Activated CD4-positive, alpha-beta T cell treated with anti-CD3 and anti-CD28 coated beads for 24 hours (primary cell): ENCODE measurements at regions not wholly inside any gene's neighbourhood (a gene's known extent, or its start where the extent isn't known, plus 50 kb on each side); places are given as distances from the start of the nearest gene placed in this dataset.
A peak's percentile ranks its signal among the peaks of the same experiment; 100 is the strongest.

ENCODE experiments used
- DNase-seq, 2 donors: peaks; one replicate each; pipeline ENCODE4 v3.0.0-alpha.2; 2020; ENCODE audit warnings: low read depth in 2 of 2

DNA sequence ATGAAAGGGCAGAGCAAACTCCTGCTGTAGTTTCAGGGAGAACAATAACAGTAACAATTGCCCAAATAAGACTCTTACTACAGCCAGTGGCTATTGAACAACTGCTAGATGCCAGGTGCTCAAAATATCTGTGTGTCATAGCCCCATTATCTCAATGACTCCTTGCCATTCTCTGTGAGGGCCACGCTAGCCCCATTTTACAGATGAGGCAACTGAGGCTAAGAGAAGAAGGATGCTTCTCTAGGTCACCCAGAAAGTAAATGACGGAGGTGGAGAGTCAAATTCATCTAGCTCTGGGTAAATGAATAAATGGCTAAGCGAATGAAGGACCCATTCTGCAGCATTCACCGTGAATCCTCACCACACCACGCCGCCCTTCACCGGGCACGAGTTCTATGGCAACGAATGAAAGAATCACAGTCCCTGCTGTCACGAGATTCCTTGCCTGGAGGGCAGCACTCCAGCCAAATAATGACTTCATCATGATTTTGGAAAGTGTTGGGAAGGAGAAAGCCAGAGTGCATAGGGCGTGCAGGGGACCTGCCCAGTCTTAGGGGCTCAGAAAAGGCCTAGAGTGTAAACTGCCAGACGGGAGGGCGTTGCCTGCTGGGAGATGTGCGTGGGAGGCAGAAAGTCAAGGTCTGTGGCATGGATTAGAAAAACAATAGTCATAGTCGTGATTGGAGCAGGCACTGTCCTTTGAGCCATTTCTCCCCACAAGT is 147.2 kb downstream of the C9orf50 start:
- no peak for DNase-seq

DNA sequence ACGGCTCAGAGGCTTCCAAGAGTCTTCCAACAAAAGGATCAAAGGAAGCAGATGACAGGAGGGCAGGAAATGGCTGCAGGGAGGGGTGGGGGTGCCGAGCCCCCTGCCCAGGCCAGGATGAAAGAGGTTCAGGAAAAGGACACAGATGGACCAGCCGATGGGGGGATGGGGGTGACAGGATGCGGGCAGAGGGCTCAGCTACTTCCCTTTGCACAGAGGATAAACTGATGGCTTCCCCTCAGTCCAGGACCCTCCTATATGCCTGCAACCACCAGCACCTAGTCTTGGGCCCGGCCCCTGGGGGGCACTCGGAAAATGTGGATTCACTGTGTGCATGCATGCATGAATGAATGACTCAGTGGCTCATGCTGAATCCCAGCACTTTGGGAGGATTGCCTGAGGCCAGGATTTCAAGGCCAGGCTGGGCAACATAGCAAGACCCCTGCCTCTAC is 148.2 kb downstream of the C9orf50 start:
- DNase-seq = no peak

DNA sequence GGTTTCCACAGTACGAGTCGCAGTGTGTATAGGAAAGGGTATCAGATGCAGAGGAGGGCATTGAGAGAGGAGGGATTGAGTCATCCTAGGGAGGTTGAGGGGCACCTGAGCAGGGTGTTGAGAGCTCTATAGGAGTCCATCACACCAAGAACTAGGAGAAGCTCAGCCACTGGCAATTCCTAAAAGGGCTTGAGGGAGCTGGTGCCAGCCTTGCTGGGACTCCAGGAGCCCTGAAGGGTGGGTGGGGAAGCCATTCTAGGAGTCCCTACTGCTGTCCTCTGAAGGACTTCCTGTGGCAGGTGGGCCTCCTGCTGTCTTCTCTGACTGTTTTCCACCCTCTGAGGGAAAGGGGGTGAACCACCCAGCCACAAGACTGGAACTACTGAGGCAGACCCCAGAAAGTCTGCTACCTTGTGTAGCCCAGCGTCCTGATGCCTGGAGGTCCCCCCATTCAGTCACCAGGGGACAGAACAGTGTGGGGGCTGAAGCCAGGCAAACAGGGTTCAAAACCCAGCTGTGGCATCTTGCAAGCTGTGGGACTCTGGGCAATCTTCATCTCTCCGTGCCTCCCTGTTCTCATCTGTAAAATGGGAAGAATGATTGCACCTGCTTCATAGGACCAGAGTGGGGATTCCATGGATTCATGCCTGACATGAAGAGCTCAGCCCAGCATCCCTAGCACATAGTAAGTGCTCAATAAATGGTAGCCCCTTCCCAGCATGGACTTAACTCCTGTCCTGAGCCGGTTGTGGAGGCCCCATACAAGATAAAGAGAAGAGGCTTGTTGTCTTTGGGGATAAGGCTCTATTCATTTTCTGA is 149.5 kb downstream of the C9orf50 start:
- DNase-seq = no peak

DNA sequence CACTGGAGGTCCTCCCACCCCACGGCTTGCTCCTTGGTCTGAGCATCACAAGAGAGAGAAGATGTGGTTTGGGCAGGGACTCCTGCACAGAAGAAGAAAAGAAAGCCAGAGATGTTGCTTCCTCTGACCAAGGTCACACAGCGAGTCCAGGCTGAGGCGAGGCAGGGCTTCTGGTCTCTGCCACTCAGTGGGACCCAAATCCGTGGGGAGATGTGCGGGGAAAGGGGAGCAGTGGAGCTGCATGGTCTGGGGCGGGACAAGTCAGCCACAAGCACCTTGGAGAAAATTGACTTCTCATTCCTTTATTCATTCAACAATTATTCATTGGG is 150.9 kb downstream of the C9orf50 start:
- no peak for DNase-seq

DNA sequence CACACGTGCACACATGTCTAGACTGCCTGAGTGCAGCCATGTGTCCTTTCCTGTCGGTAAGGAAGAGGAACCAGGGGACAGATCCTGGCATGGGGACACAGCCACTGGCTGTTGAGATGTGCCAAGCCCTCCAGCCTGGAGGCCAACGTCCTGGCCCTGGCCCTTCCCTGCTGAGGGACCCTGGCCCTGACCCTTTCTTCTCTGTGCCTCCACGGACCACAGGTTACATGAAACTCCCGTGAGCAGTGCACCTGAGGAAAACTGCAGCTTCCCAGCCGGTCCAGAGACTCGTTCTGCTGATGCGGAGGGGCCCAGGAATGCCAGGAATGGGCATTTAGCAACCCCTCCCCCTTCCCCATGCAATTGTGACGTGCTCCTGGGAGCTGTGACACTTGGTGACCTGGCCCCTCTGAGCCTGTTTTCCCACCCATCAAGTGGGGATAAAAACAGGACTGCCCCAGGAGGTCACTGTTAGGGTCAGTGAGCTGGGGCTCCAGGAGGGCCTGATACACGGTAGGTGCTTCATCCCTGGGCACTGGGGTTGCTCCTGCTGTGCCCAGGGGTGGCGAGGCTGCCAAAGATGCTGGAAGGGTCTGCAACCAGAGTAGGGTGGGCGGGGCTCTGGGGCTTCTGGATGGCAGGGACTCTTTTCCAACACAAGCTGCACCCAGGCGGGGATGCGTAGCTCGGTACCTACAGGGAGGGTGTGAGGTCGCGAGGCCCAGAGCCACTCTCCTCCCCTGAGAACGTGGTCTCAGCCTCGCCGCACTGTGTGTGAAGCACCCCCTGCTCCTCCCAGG is 151.5 kb downstream of the C9orf50 start:
- DNase-seq = no peak

DNA sequence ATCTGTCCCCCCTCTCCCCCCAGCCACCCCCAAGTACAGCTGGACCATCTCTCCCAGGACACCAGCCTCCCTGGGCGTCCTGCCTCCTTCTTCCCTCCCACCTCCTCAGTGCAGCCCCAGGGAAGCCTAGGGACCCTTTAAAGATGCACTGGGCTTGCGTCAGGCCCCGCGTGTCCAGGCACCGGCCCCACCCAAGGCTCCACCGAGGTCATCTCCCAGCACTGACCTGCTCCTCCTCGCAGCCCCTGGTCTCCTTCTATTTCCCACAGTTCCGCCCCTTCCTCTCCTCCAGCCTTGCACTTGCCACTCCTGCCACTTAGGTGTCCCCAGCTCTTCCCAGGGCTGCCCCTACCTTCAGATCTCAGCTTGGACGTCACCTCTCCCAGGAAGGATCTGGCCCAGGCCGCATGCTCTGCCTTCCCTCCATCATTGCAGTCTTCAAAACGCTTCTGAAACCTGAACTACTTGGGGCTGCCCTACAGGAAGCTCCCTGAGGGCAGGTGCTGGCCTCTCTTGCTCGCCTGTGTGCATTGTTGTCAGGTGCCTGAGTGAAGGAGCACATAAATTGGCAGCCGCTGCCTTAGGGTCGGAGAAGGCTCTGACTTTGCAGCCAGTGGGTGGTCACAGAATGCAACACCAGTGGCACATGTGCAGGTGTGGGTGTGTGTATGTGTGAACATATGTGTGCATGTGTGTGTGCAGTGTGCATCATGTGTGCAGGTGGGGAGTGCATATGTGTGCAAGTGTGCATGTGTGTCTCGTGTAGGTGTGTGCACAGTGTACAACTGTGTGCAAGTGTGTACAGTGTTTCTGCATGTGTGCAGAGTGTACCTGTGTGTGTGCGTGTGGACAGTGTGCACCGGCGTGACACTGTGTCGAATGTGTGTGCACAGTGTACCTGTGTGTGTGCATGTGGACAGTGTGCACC is 152.9 kb downstream of the C9orf50 start:
- DNase-seq = no peak

DNA sequence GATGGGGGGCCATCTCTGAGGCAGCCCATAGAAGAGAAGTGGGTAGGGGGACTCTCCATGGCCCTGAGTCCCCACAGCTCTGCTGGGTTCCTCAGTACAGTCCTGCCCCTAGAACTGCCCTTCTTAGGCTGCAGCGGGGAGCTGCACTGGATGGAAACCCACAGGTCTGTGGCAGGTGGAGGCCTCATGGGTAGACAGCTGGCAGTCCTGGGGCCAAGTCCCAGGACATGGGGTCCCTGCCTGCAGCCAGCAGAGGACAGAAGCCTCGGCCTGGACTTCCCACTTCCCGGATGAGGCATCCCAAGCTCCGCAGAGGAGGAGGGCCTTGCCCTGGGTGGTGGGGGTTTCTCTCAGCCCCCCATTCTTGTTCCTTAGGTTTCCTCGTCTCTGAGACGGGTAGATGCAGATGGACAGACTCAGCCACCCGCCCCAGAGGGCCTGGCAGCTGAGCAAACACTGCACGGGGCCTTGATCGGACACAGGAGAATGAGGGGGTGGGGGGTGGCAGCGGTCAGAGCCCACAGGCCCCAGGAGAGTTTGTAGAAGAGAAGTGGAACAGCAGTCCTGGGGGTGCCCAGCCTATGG is 153.8 kb downstream of the C9orf50 start:
- DNase-seq = no peak

DNA sequence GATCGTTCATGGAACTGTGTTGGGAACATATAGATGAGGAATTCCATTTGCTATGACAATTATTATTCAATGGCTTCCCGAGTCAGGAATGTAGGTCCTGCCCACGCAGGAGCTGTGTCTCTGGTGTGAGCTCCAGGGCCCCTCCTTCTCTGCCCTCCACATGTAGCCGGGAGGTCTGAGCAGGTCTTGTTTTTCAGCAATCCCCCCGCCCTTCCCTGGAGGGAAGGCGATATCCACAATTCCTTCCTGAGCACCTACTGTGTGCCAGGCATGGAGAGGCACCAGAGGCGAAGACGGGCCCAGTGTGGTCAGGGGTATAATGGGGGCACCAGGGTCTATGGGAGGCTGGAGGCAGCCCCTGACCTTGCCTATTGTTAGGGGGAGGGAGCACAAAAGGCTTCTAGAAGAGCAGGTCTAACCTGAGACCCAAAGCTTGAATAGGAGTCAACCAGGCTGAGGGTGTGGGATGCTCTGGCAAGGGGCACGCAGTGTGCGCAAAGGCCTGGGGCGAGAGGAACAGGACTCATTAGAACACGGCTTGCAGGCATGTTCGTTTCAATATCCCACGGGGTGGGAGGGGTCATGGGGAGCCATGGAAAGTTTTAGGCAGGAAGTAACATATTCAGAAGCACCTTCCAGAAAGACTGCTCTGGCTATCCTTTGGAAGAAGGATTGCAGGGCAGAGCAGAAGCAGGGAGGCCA is 154.9 kb downstream of the C9orf50 start:
- no peak for DNase-seq

DNA sequence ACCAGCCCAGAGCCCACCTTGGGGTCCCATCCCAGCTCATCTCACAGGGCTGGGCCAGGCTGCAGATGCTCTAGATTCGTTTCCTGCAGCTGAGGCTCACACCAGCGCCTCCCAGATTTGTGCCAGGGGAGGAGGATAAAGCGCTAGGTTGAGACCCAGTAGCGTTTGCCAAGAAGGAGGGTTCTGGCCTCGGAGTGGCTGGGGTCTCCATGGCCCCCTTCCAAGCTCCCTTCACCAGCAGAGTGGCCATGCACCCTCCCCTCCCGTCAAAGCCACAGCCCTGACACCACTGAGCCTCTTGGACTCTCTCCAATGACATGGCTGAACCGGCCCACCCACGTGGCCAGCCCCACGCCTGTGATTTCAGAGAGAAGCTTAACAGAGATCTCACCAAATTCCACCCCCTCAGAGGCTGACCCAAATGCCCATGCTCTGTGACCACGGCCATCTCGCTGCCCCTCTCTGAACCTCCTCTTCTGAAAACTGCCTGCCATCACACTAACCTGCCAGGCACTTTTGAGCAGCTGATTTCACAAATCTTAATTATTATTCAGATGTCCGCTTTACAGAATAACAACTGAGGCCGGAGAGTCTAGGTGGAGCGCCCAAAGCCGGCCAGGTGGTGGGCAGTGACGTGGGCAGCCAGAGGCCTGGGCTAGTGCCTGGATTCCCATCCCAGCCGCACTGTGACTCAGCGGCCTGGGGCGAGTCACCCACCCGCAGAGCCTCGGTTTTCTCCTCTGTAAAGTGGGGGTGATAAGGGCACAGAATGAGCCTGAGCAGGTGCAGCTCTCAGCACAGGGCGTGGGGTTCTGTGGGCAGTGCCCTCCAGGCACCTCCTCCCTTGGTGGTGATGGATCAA is 155.7 kb downstream of the C9orf50 start:
- DNase-seq = no peak

DNA sequence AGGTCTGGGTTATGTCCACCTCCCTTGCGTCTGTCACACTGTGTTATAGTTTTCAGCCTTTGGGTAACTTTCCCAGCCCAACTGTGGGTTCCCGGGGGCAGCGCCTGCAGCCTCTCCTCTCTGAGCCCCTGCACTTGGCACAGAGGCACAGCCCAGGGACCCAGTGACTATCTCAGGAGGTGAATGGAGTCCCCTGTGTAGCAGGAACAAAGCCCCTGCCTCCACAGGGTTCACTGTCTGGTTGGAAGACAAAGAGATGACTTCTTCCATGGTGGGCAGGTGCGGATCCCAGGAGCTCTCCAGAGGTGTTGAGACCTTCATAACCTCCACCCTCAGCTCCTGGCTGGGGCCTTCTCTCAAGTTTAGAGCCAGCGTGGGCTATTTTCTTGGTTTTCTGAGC is 156.9 kb downstream of the C9orf50 start:
- DNase-seq = no peak

DNA sequence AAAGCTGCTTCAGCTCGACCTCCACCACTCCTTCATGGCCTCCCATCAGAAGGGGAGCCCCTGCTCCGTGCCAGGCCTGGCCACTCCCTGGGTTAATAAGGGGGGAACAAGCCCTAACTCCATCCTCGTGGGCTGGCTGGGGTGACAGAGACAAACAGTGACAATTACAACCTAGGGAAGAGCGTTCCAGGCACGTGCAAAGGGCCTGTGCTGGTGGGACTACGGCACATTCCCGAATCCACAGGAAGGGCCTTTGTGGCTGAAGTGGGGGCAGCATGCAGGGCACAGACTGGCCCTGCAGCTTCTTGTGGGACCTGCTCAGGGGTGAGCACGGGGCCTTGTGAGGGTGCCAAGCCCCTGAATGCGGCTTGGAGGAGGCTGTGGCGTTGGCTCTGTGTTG is 157.4 kb downstream of the C9orf50 start:
- no peak for DNase-seq

DNA sequence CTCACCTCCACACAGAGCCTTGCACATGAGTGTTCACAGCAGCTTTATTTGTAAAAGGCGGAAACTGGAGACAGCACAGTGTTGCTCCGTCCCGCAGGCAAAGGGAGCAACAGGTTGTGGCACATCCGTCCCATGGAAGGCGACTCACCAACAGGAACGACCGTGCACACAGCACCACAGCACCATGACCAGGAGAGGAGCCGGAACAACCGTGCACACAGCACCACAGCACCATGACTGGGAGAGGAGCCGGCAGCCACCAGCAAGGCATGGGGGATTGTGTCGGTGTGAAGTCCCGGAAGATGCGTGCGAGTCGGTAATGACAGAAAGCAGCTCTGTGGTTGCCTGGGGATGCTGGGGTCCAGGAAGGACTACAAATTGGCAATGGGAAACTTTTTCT is 158.5 kb downstream of the C9orf50 start:
- DNase-seq = no peak

DNA sequence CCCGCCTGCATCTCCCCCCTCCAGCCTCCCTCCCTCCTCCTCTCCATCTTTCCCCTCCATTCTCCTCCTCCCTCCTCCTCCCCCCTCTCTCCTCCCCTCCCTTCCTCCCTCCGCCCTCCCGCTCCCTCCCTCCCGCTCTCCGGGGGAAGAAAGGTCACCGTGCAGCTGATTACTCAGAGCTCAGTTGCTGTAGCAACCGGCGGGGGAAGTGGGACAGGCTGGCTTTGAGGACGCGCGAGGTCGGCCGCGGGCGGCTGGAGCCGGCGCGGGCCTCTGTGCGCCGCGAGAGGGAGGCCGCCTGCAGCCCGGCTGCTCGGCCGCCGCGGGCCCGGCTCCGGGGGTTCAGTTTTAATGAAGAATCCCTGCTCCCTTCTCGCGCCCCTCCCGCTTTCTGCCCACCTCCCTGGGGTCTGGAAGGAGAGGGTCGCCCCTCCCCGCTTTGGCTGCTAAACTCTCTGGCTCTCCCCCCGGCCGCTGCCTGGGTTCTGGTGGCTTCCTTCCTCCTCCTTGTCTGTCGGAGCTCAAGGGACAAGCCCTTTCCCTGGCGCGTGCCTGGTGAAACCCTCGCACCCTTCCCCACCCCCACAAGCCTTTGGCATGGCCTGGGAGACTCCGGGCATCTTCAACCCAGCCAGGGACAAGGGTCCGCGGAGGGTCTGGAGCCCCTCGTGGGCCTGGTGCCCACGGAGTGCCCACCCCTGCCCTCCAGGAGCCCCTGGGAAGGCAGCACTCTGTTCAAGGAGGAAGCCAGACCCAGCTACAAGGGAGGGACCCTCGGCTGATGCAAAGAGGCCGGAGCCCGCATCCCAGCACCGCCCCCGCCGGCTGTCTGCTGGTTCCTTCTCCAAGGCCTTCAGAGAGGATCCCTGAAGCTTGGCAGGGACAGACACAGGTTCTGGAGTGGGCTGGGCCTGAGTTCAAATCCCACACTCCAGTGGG is 160.3 kb downstream of the C9orf50 start:
- peak; percentile 76 to 80 for DNase-seq

DNA sequence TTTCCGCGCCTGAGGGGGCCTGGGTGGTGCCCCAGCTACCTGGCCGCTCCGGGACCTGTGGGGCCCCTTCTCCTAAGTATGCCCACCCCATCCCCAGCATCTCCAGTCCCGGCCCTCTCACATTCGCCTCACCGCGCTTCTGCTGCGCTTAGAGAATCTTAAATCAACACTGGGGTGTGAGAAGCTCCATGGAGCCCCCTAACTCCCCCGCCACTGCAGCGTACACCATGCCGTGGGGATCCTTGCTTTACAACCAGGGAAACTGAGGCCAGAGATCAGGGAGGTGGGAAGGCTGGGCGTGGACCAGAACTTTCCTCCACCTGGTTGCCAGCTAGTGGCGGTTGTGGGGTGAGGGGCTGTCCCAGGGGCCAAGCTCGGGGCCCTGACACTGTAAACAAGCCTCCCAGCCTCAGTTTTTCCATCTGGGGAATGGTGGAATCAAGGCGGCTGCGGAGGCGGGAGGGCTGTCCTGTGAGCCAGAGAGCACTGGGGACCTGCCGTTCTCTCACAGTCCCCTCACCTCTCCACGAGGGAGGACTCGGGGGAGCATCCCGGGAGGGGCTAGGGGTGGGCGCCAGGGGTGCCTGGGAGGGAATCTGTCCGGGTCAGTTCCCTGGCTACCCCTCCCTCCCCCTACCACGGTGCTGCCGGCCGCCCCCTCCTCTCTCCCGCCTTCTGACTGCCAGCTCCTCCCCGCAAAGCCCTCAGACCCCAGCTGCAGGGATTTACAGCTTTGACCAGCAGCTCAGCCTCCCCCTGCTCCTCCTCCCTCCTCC is 161.2 kb downstream of the C9orf50 start:
- DNase-seq = peak in 1 of 2 donors; percentile 49

DNA sequence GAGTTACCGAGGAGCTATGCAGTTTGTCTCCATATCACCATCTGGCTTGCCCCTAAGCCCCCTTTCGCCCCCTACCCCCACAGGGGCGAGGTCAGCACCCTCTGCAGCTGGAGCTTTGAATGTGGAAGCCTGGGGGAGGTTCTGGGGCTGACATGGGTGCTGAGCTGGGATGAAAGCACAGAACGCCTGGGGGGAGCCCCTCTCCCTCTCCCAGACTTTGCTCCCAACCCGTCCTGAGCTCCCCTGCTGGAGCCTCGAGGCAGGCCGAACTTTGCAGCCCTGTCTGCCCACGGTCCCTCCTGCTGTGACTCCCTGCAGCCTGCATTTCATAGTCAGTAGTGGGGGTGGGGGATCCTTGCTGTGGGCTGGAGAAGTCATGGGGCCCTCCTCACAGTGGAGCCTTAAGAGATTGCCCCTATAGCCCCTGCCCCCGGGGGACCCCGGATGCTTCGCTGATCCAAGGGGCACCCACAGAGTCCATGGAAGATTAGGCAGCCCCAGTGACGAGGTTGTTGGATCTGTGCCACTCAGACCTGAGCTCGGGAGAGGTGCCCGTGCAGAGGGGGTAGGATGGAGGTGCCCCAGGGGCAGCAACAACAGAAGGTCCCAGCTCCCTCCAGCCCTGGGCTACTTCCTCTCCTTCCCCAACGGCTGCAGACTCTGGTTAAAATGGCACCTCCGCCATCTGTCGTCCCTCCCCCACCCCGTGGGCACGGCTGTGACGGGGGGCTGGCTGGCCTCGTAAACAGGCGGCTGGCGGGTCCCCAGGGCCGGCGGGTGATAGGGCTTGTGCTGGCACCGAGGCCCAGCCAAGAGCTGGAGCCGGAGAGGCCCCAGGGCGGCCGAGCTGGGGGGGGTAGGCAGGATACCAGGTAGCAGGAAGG is 162.0 kb downstream of the C9orf50 start:
- no peak for DNase-seq

DNA sequence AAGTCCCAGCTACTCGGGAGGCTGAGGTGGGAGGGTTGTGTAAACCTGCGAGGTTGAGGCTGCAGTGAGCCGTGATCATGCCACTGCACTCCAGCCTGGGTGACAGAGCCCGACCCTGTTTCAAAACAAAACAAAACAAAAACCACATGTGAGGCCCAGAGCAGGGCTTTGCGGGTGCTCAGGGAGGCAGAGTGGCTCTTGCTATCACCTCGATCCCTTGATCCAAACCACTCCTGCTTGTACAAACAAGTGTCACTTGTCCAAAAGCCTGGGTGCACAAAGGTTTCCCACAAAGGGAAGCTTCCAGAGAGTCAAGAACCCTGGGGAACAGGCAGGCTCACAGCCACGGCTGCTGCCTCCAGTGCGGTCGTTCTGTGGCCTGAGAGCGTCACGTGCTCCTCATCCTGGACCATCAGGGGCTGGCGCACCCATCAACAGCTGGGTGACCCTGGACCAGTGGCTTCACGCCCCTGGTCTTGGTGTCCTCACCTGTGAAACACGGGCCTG is 162.7 kb downstream of the C9orf50 start:
- DNase-seq = no peak
